Epithelial cell of esophagus (primary cell): ENCODE measurements at regions not wholly inside any gene's neighbourhood (a gene's known extent, or its start where the extent isn't known, plus 50 kb on each side); places are given as distances from the start of the nearest gene placed in this dataset.
A peak's percentile ranks its signal among the peaks of the same experiment; 100 is the strongest.

ENCODE experiments used
- DNase-seq: peaks from one replicate; pipeline ENCODE4 v3.0.0; 2010; ENCODE audit warnings: low read depth
- H3K4me3 ChIP-seq: 2 replicates; pipeline ENCODE4 v1.5.1; 2011; ENCODE audit warnings: mild to moderate bottlenecking, low read length, control low read depth
- TF ChIP-seq, protein P1 (sequence below): IDR thresholded peaks from 2 replicates; pipeline ENCODE4 v1.5.1; 2011; ENCODE audit warnings: low read depth, mild to moderate bottlenecking, low read length, control low read depth, inconsistent platforms; ENCODE audit not compliant: insufficient read depth; ENCODE audit errors: missing control alignments

DNA sequence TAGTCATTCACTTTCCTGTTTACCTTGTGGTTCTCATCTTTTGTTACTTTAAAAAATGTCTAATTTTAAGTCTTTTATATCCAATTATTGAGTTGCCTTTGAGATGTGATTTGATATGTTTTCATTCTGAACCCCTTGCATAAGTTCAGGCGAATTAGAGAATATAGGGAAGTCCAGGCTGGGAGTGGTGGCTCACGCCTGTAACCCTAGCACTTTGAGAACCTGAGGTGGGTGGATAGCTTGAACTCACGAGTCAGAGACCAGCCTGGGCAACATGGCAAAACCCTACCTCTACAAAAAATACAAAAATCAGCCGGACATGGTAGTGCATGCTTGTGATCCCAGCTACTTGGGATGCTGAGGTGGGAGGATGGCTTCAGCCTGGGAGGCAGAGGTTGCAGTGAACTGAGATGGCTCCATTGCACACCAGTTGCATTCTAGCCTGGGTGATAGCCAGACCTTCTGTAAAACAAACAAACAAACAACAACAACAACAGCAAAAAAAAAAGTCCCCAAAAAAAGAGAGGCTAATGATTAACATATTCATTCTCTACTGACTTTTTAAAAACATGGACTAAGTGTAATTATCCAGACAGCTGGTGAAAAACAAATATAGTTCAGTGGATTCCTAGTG, 451.1 kb upstream of the RGS6 start:
- TF ChIP-seq, protein P1, sequence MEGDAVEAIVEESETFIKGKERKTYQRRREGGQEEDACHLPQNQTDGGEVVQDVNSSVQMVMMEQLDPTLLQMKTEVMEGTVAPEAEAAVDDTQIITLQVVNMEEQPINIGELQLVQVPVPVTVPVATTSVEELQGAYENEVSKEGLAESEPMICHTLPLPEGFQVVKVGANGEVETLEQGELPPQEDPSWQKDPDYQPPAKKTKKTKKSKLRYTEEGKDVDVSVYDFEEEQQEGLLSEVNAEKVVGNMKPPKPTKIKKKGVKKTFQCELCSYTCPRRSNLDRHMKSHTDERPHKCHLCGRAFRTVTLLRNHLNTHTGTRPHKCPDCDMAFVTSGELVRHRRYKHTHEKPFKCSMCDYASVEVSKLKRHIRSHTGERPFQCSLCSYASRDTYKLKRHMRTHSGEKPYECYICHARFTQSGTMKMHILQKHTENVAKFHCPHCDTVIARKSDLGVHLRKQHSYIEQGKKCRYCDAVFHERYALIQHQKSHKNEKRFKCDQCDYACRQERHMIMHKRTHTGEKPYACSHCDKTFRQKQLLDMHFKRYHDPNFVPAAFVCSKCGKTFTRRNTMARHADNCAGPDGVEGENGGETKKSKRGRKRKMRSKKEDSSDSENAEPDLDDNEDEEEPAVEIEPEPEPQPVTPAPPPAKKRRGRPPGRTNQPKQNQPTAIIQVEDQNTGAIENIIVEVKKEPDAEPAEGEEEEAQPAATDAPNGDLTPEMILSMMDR, result no peak
- no peak overlapping the region for H3K4me3 ChIP-seq

GRCh38 chr14:71482671-71483070, 449.6 kb upstream of the RGS6 start:
- H3K4me3 ChIP-seq, result no peak overlapping the region
- DNase-seq, result no peak
- TF ChIP-seq, protein P1, result no peak

More for the DNA sequence above, 451.1 kb upstream of the RGS6 start:
- DNase-seq, result no peak

GRCh38 chr14:71483154-71483553, 449.1 kb upstream of the RGS6 start:
- TF ChIP-seq, protein P1, result no peak

DNA sequence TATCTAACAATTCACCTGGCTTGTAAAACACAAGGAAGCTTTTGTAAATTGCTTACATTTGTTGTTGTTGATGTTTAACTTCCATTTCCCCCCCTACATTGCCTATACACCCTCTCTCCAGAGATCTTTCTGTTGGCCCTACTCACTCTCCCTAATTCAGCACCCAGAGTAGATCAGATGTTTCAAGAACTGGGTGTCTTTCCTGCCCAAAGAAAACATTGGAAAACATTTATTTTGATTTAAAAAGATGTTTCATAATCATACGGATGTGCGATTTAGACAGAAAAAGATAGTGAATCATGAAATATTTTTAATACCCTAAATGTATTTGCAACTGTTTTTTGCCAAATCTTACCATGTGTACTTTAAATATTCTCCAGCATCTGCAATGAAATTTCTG, 446.4 kb upstream of the RGS6 start:
- H3K4me3 ChIP-seq, result no peak overlapping the region
- TF ChIP-seq, protein P1, result no peak
- no peak for DNase-seq

More at GRCh38 chr14:71483154-71483553, 449.1 kb upstream of the RGS6 start:
- no peak for DNase-seq
- H3K4me3 ChIP-seq, result no peak overlapping the region

DNA sequence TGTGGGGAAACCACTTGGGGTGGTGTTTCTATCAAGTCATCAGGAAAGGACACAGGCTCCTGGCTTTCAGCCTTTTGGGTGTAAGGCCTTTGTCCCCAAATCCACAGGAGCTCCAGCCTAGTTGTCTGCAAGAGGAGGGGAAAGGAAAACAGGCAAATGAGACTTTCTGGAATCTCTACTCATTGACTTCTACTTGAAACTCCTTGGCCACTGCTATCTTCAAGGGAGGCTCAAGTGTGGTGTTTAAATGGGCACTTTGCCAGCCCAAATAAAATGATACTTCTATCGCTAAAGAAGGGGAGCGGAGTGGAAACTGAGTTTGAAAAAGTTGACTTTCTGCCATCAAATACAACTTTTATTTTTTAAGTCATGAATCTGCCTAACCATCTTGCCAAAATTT, 445.9 kb upstream of the RGS6 start:
- H3K4me3 ChIP-seq, result no peak overlapping the region
- TF ChIP-seq, protein P1, result no peak
- no peak for DNase-seq

DNA sequence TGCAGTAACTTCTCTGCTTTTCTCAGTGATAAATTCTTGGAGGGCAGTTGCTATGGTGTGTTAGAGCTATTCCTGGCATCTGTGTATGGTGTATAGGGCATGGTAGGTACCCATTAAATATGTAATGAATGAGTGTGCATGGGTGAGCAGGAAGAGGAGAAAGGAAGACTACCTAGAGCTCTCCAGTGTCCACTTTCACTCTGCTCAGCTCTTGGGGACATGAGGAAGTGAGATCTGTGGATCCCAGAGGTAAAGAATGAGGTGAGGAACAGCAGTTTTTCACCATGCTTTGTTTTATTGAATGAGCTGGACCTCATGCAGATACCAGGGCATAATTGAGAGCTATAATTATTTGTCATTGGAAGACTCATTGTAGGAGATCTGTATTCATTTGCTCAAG, 444.8 kb upstream of the RGS6 start:
- H3K4me3 ChIP-seq, result no peak overlapping the region
- DNase-seq, result no peak
- TF ChIP-seq, protein P1, result no peak

- DNase-seq, result peak; percentile 27
- TF ChIP-seq, protein P1, result no peak
- no peak overlapping the region for H3K4me3 ChIP-seq
These were observed 444.3 kb upstream of the RGS6 start for GRCh38 chr14:71487941-71488340.
